ENCODE measurements at regions not wholly inside any gene's neighbourhood (a gene's known extent, or its start where the extent isn't known, plus 50 kb on each side); places are given as distances from the start of the nearest gene placed in this dataset.

- Histone ChIP-seq H3K27me3 (ENCODE audit: control insufficient read depth, insufficient read depth, low read length) (peaks cover 2% of the 10 kb centered on the region), H3K36me3 (ENCODE audit: control insufficient read depth, insufficient read depth, low read length) (no peaks in the 10 kb centered on the region), H3K4me3 (ENCODE audit: low read depth, low read length) (no peak overlapping the region)
- no peak for TF ChIP-seq CTCF (IDR thresholded peaks at IDR 0.05; ENCODE audit: insufficient read depth, low read length, severe bottlenecking)
- peak; percentile 42 for DNase-seq (ENCODE audit: low read depth)
- FAIRE-seq = peak; percentile 76
Observed at GRCh38 chr15:59879506-59880265, 124.4 kb upstream of the FOXB1 start.

- H3K4me3 ChIP-seq (ENCODE audit: low read depth, low read length) = no peak overlapping the region
- TF ChIP-seq CTCF (IDR thresholded peaks at IDR 0.05; ENCODE audit: insufficient read depth, low read length, severe bottlenecking) = no peak
- H3K36me3 ChIP-seq (ENCODE audit: control insufficient read depth, insufficient read depth, low read length) = no peaks in the 10 kb centered on the region
- H3K27me3 ChIP-seq (ENCODE audit: control insufficient read depth, insufficient read depth, low read length) = no peaks in the 10 kb centered on the region
- FAIRE-seq = no peak
- no peak for DNase-seq (ENCODE audit: low read depth)
Observed at GRCh38 chr15:59876140-59876539, 128.0 kb upstream of the FOXB1 start.

GRCh38 chr15:59873644-59874272, 130.4 kb upstream of the FOXB1 start:
- FAIRE-seq = no peak
- no peak for DNase-seq (ENCODE audit: low read depth)
- H3K27me3 ChIP-seq (ENCODE audit: control insufficient read depth, insufficient read depth, low read length) = no peaks in the 10 kb centered on the region
- no peak overlapping the region for H3K4me3 ChIP-seq (ENCODE audit: low read depth, low read length)
- no peak for TF ChIP-seq CTCF (IDR thresholded peaks at IDR 0.05; ENCODE audit: insufficient read depth, low read length, severe bottlenecking)
- no peaks in the 10 kb centered on the region for H3K36me3 ChIP-seq (ENCODE audit: control insufficient read depth, insufficient read depth, low read length)

GRCh38 chr15:59867086-59867855, 136.8 kb upstream of the FOXB1 start:
- DNase-seq (ENCODE audit: low read depth) (no peak), FAIRE-seq (no peak)
- Histone ChIP-seq H3K27me3 (ENCODE audit: control insufficient read depth, insufficient read depth, low read length) (peaks cover 3% of the 10 kb centered on the region), H3K4me3 (ENCODE audit: low read depth, low read length) (no peak overlapping the region), H3K36me3 (ENCODE audit: control insufficient read depth, insufficient read depth, low read length) (no peaks in the 10 kb centered on the region)
- TF ChIP-seq CTCF (IDR thresholded peaks at IDR 0.05; ENCODE audit: insufficient read depth, low read length, severe bottlenecking) = no peak

GRCh38 chr15:59866642-59867041, 137.5 kb upstream of the FOXB1 start:
- DNase-seq (ENCODE audit: low read depth) = no peak
- FAIRE-seq = no peak
- H3K36me3 ChIP-seq (ENCODE audit: control insufficient read depth, insufficient read depth, low read length) = no peaks in the 10 kb centered on the region
- peaks cover 4% of the 10 kb centered on the region for H3K27me3 ChIP-seq (ENCODE audit: control insufficient read depth, insufficient read depth, low read length)
- no peak for TF ChIP-seq CTCF (IDR thresholded peaks at IDR 0.05; ENCODE audit: insufficient read depth, low read length, severe bottlenecking)
- no peak overlapping the region for H3K4me3 ChIP-seq (ENCODE audit: low read depth, low read length)
